ENCODE measurements at regions not wholly inside any gene's neighbourhood (a gene's known extent, or its start where the extent isn't known, plus 50 kb on each side); places are given as distances from the start of the nearest gene placed in this dataset.
"Not testable (repeated sequence)": the region's sequence is repeated elsewhere in the genome, so short reads cannot be mapped to it uniquely, and the experiment has no call there.

GRCh38 chr16:16966439-16966838 lies 504.3 kb downstream of the XYLT1 start:
- DNase-seq (no peak), ATAC-seq (no peak)
- H3K27me3 Mint-ChIP-seq = peaks cover 0 to 8% (median 2%) of the 10 kb centered on the region in 5 donors

DNA sequence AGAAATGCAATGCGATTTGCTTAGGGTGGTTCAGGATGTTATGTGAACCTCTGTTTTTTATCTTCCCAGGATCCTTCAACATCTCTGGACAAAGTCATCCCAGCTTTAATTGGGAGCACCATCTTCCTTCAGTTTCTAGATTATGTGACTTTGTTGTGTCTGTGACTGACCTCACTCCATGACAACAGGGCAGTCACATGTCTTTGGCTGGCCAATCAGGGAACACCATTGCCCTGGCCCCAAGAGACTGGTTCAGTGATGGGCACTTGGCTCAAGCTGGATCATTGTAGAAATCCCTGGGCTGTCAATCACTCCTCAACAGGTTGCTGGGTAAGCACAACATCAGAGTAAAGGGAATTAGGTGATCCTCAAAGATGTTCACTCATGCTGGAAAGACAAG lies 499.7 kb downstream of the XYLT1 start:
- DNase-seq (no peak), ATAC-seq (no peak)
- no peak overlapping the region for H3K27ac Mint-ChIP-seq
- no peak overlapping the region for H3K4me3 Mint-ChIP-seq
- no peaks in the 10 kb centered on the region for H3K36me3 Mint-ChIP-seq
- H3K27me3 Mint-ChIP-seq = peaks cover 0 to 3% (median 0%) of the 10 kb centered on the region in 5 donors
- peaks cover 0 to 9% (median 0%) of the 10 kb centered on the region in 9 donors for H3K9me3 Mint-ChIP-seq
- POLR2A ChIA-PET = no interaction called here
- no peaks in the 10 kb centered on the region for H3K4me1 Mint-ChIP-seq

More at GRCh38 chr16:16966439-16966838, 504.3 kb downstream of the XYLT1 start:
- Mint-ChIP-seq H3K9me3 (peaks cover 0 to 19% (median 3%) of the 10 kb centered on the region in 9 donors), H3K36me3 (peaks cover 0 to 6% (median 0%) of the 10 kb centered on the region in 3 donors), H3K27ac (no peak overlapping the region), H3K4me1 (no peaks in the 10 kb centered on the region), H3K4me3 (no peak overlapping the region)
- POLR2A ChIA-PET = interaction anchor here (1.0 kb wide), 1 partner anchor 104 kb away, joined by 3 read pairs; no protein-coding TSS in a partner anchor

- ATAC-seq = no peak
- H3K4me1 Mint-ChIP-seq = no peaks in the 10 kb centered on the region
These were observed 497.9 kb downstream of the XYLT1 start for GRCh38 chr16:16972831-16973230.

GRCh38 chr16:16973707-16974591 lies 496.8 kb downstream of the XYLT1 start:
- DNase-seq (no peak), ATAC-seq (no peak)
- Mint-ChIP-seq H3K27me3 (no peaks in the 10 kb centered on the region), H3K36me3 (no peaks in the 10 kb centered on the region), H3K27ac (no peak overlapping the region), H3K4me3 (no peak overlapping the region), H3K9me3 (peaks cover 0 to 9% (median 0%) of the 10 kb centered on the region in 9 donors), H3K4me1 (no peaks in the 10 kb centered on the region)
- POLR2A ChIA-PET = no interaction called here

More at GRCh38 chr16:16972831-16973230, 497.9 kb downstream of the XYLT1 start:
- no peak overlapping the region for H3K4me3 Mint-ChIP-seq
- no peaks in the 10 kb centered on the region for H3K27me3 Mint-ChIP-seq
- H3K27ac Mint-ChIP-seq = no peak overlapping the region
- DNase-seq = no peak
- POLR2A ChIA-PET = no interaction called here
- peaks cover 0 to 9% (median 0%) of the 10 kb centered on the region in 9 donors for H3K9me3 Mint-ChIP-seq
- no peaks in the 10 kb centered on the region for H3K36me3 Mint-ChIP-seq

- Mint-ChIP-seq H3K4me1 (peaks cover 0 to 8% (median 4%) of the 10 kb centered on the region in 4 donors), H3K27ac (no peak overlapping the region), H3K27me3 (no peaks in the 10 kb centered on the region), H3K4me3 (no peak overlapping the region), H3K36me3 (no peaks in the 10 kb centered on the region), H3K9me3 (peaks cover 0 to 9% (median 0%) of the 10 kb centered on the region in 9 donors)
- ATAC-seq (no peak), DNase-seq (no peak)
- POLR2A ChIA-PET = no interaction called here
These were observed 488.1 kb downstream of the XYLT1 start for GRCh38 chr16:16982614-16983013.

GRCh38 chr16:16983582-16983981 lies 487.2 kb downstream of the XYLT1 start:
- no peak for DNase-seq
- Mint-ChIP-seq H3K36me3 (no peaks in the 10 kb centered on the region), H3K27ac (no peak overlapping the region), H3K4me1 (peaks cover 0 to 8% (median 4%) of the 10 kb centered on the region in 4 donors), H3K9me3 (peaks cover 0 to 9% (median 0%) of the 10 kb centered on the region in 9 donors), H3K4me3 (no peak overlapping the region), H3K27me3 (no peaks in the 10 kb centered on the region)
- POLR2A ChIA-PET = no interaction called here
- ATAC-seq = no peak

DNA sequence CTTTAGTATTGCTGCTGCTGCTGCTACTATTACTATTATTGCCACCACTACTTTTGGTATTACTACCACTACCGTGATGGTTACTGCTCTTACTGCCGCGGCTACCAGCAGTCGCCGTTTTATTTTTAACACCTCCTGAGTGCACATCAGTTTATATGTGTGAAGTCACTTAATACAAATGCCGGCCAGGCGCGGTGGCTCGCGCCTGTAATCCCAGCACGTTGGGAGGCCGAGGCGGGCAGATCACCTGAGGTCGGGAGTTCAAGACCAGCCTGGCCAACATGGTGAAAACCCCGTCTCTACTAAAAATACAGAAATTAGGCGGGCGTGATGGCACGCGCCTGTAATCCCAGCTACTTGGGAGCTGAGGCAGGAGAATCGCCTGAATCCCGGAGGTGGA lies 486.7 kb downstream of the XYLT1 start:
- POLR2A ChIA-PET, ATAC-seq, H3K36me3 Mint-ChIP-seq, H3K27ac Mint-ChIP-seq, DNase-seq, H3K4me3 Mint-ChIP-seq, H3K9me3 Mint-ChIP-seq, H3K27me3 Mint-ChIP-seq, H3K4me1 Mint-ChIP-seq: not testable (repeated sequence)

GRCh38 chr16:16985707-16986106 lies 485.1 kb downstream of the XYLT1 start:
- peaks cover 0 to 9% (median 0%) of the 10 kb centered on the region in 9 donors for H3K9me3 Mint-ChIP-seq
- POLR2A ChIA-PET = no interaction called here

GRCh38 chr16:16988963-16989362 lies 481.8 kb downstream of the XYLT1 start:
- H3K27me3 Mint-ChIP-seq = no peaks in the 10 kb centered on the region
- POLR2A ChIA-PET = no interaction called here

More at GRCh38 chr16:16985707-16986106, 485.1 kb downstream of the XYLT1 start:
- no peak for DNase-seq
- H3K4me1 Mint-ChIP-seq = peaks cover 0 to 8% (median 4%) of the 10 kb centered on the region in 4 donors
- no peak for ATAC-seq
- H3K27ac Mint-ChIP-seq = no peak overlapping the region
- H3K27me3 Mint-ChIP-seq = no peaks in the 10 kb centered on the region
- no peak overlapping the region for H3K4me3 Mint-ChIP-seq
- H3K36me3 Mint-ChIP-seq = no peaks in the 10 kb centered on the region

DNA sequence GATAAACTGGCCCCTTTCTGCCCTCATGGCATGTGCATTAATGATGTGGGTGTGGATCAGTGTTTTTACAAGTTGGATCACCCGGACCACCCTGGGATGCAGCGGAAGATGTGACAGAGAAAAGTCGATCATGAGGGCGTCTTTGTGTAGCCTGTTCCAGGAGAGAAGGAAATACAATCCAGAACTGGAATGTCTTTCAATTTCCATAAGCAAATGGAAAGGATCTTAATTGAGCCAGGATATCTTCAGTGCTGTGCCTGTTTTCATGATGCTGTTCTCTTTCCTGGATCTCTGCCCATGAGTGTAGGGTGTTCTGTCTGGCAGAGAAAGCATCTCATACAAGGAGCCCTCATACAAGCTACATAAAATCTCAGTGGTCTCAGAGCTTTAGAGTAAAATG lies 481.4 kb downstream of the XYLT1 start:
- POLR2A ChIA-PET = no interaction called here
- Mint-ChIP-seq H3K27ac (no peak overlapping the region), H3K27me3 (no peaks in the 10 kb centered on the region), H3K36me3 (no peaks in the 10 kb centered on the region), H3K4me3 (no peak overlapping the region), H3K4me1 (peaks cover 10 to 31% (median 24%) of the 10 kb centered on the region in 4 donors), H3K9me3 (peaks cover 0 to 9% (median 0%) of the 10 kb centered on the region in 9 donors)
- ATAC-seq = no peak
- no peak for DNase-seq

More at GRCh38 chr16:16988963-16989362, 481.8 kb downstream of the XYLT1 start:
- H3K9me3 Mint-ChIP-seq = peaks cover 0 to 9% (median 0%) of the 10 kb centered on the region in 9 donors
- DNase-seq = no peak
- H3K36me3 Mint-ChIP-seq = no peaks in the 10 kb centered on the region
- no peak for ATAC-seq
- H3K4me3 Mint-ChIP-seq = no peak overlapping the region
- H3K27ac Mint-ChIP-seq = peak overlapping the region in 1 of 10 donors; percentile 13
- H3K4me1 Mint-ChIP-seq = peaks cover 8 to 28% (median 20%) of the 10 kb centered on the region in 4 donors

GRCh38 chr16:16991711-16992110 lies 479.0 kb downstream of the XYLT1 start:
- Mint-ChIP-seq H3K36me3 (no peaks in the 10 kb centered on the region), H3K4me3 (peak overlapping the region in 2 of 10 donors; percentile 14 to 21), H3K9me3 (no peaks in the 10 kb centered on the region)

DNA sequence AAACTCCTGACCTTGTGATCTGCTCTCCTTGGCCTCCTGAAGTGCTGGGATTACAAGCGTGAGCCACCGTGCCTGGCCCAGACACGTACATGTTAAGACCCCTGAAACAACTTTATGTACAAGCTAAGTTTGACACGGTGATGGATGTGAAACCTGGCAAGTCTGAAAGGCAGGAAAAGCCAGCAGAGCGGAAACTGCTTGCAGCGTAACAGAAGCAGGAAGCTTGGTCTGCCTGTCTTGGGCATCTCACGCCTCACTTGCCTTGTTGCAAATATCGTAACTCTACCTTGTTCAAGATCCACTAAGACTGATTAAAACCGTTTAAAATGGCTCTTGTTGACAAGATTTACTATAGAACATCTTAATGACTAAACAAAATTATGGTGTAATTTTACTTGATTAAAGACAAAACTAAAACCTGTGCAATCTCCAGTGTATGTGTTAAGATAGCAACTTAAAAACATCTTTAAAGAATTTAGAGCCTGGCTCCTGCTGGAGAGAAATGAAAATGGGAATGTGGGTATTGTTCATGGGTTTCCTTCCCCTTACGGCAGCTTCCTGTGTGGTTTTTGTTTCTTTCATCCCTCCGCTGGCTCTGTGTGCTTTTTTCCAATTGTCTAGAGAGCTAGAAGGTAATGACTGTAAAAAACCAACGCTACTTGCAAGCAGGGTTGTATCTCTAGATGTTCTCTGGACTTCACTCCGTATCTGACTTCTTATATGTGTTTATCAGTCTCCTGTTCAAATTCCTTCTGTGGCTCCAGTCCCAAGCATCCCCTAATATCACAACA lies 477.6 kb downstream of the XYLT1 start:
- H3K27ac Mint-ChIP-seq = peak overlapping the region; percentile 20 to 93 (median 79)
- POLR2A ChIA-PET = interaction anchor here (1.1 kb wide), 1 partner anchor 9 kb away, joined by 3 read pairs; no protein-coding TSS in a partner anchor
- H3K27me3 Mint-ChIP-seq = no peaks in the 10 kb centered on the region

More at GRCh38 chr16:16991711-16992110, 479.0 kb downstream of the XYLT1 start:
- DNase-seq (no peak), ATAC-seq (no peak)
- POLR2A ChIA-PET = no interaction called here
- no peaks in the 10 kb centered on the region for H3K27me3 Mint-ChIP-seq
- peaks cover 17 to 27% (median 24%) of the 10 kb centered on the region in 4 donors for H3K4me1 Mint-ChIP-seq
- H3K27ac Mint-ChIP-seq = peak overlapping the region in 4 of 10 donors; percentile 8 to 90 (median 45)

More for the DNA sequence above, 477.6 kb downstream of the XYLT1 start:
- ATAC-seq (peak; percentile 70 to 80), DNase-seq (peak in 6 of 10 donors; percentile 5 to 40 (median 28))
- H3K4me3 Mint-ChIP-seq = peak overlapping the region; percentile 50 to 82 (median 66)
- H3K36me3 Mint-ChIP-seq = no peaks in the 10 kb centered on the region
- H3K4me1 Mint-ChIP-seq = peaks cover 18 to 30% (median 24%) of the 10 kb centered on the region in 4 donors
- H3K9me3 Mint-ChIP-seq = no peaks in the 10 kb centered on the region

Measured in naive thymus-derived CD8-positive, alpha-beta T cell (primary cell).